Esophagus mucosa (tissue), 1 donor: ENCODE measurements at regions not wholly inside any gene's neighbourhood (a gene's known extent, or its start where the extent isn't known, plus 50 kb on each side); places are given as distances from the start of the nearest gene placed in this dataset.
"Not testable (repeated sequence)": the region's sequence is repeated elsewhere in the genome, so short reads cannot be mapped to it uniquely, and the experiment has no call there.

Source experiments
- ATAC-seq: fragments of 200-7000 bp; cut with Tn5 transposase; one replicate; pipeline ENCODE4 v1.9.1; 2020
- donor health status: DM: yes; HTN: yes; CAD: no.

- ATAC-seq, result not testable (repeated sequence)
Measured at GRCh38 chr18:4527826-4528225, 72.7 kb upstream of the DLGAP1 start.

DNA sequence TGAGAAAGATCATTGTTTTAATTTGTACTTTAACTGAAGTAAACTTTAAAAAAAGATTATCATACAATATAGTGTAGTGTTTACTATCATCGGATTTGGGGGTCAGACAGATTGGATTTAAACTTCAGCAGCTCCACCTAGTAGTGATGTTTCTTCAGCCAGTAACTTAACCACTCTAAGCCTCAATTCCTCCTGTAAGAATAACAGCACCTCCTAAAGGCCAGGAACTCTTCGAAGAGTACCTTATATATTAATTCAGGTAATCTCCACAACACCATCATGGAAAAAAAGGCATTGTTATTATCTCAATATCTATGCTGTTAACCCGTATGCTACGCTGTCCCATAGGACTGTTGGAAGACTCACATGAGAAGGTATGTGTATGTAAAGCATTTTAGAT lies 69.0 kb upstream of the DLGAP1 start:
- ATAC-seq, result no peak

- no peak for ATAC-seq
Measured at GRCh38 chr18:4511166-4511565, 56.1 kb upstream of the DLGAP1 start.

DNA sequence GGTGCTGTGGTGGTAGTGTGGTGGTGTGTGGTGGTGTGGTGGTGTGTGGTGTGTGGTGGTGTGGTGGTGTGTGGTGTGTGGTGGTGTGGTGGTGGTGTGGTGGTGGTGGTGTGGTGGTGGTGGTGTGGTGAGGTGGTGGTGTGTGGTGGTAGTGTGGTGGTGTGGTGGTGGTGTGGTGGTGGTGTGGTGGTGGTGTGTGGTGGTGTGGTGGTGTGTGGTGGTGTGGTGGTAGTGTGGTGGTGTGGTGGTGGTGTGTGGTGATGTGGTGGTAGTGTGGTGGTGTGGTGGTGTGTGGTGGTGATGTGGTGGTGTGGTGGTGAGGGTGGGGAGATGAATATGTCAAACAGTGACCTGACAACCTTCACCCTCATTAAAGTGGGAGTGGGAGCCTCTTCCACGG lies 55.6 kb upstream of the DLGAP1 start:
- ATAC-seq, result peak; percentile 82

DNA sequence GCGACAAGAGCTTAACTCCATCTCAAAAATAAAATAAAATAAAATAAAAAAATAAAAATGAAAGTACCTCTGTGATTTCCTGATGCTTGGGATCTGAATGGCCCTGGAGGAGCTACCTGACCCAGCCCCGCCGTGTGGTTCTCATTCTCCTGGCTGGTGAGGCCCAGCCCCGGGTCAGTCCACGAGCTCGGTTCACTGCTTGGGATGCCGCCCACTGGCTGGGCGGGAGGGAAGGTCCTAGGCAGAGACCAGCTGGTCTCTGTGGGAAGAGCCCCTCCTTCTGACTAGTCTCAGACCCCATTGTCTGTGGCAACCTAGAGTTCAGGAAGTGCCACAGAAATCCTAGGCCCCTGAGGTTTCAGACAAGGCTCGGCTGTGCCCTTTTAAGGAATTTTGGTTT lies 55.1 kb upstream of the DLGAP1 start:
- no peak for ATAC-seq
